NCI-H2107 treated with DMSO at 0.1 percent for 48 hours (cell line): ENCODE measurements at regions not wholly inside any gene's neighbourhood (a gene's known extent, or its start where the extent isn't known, plus 50 kb on each side); places are given as distances from the start of the nearest gene placed in this dataset.
"Not testable (repeated sequence)": the region's sequence is repeated elsewhere in the genome, so short reads cannot be mapped to it uniquely, and the experiment has no call there.

Source experiments
- DNase-seq: peaks from one replicate; lab custom pipeline; 2025; ENCODE audit not compliant: unreplicated experiment; lab: John Stamatoyannopoulos, UW

- DNase-seq: no peak
Observed at GRCh38 chr7:19305698-19306097, 160.5 kb upstream of the FERD3L start.

- DNase-seq: no peak
Observed at GRCh38 chr7:19304086-19304485, 158.9 kb upstream of the FERD3L start.

- DNase-seq: no peak
Observed at GRCh38 chr7:19302731-19303130, 157.5 kb upstream of the FERD3L start.

GRCh38 chr7:19296617-19297016 is 151.4 kb upstream of the FERD3L start:
- no peak for DNase-seq

- DNase-seq: no peak
Observed at GRCh38 chr7:19295376-19295775, 150.2 kb upstream of the FERD3L start.

GRCh38 chr7:19294619-19295018 is 149.4 kb upstream of the FERD3L start:
- DNase-seq: no peak

- DNase-seq: no peak
Observed at GRCh38 chr7:19293431-19293830, 148.2 kb upstream of the FERD3L start.

- no peak for DNase-seq
Observed at GRCh38 chr7:19290968-19291367, 145.7 kb upstream of the FERD3L start.

GRCh38 chr7:19290066-19290465 is 144.8 kb upstream of the FERD3L start:
- no peak for DNase-seq

- DNase-seq: no peak
Observed at GRCh38 chr7:19284596-19285300, 139.5 kb upstream of the FERD3L start.

- DNase-seq: no peak
Observed at GRCh38 chr7:19284136-19284535, 138.9 kb upstream of the FERD3L start.

- DNase-seq: no peak
Observed at GRCh38 chr7:19275000-19275399, 129.8 kb upstream of the FERD3L start.

GRCh38 chr7:19272329-19272728 is 127.1 kb upstream of the FERD3L start:
- not testable (repeated sequence) for DNase-seq

- no peak for DNase-seq
Observed at GRCh38 chr7:19269301-19269700, 124.1 kb upstream of the FERD3L start.

GRCh38 chr7:19268737-19269136 is 123.5 kb upstream of the FERD3L start:
- DNase-seq: no peak

GRCh38 chr7:19262826-19263225 is 117.6 kb upstream of the FERD3L start:
- no peak for DNase-seq

- no peak for DNase-seq
Observed at GRCh38 chr7:19249281-19249680, 104.1 kb upstream of the FERD3L start.

- DNase-seq: no peak
Observed at GRCh38 chr7:19248681-19249080, 103.5 kb upstream of the FERD3L start.

- no peak for DNase-seq
Observed at GRCh38 chr7:19248115-19248514, 102.9 kb upstream of the FERD3L start.

GRCh38 chr7:19247017-19247416 is 101.8 kb upstream of the FERD3L start:
- DNase-seq: no peak

GRCh38 chr7:19242246-19242645 is 97.0 kb upstream of the FERD3L start:
- DNase-seq: no peak

GRCh38 chr7:19239951-19240350 is 94.7 kb upstream of the FERD3L start:
- no peak for DNase-seq

- no peak for DNase-seq
Observed at GRCh38 chr7:19235680-19236079, 90.5 kb upstream of the FERD3L start.
